ENCODE measurements at regions not wholly inside any gene's neighbourhood (a gene's known extent, or its start where the extent isn't known, plus 50 kb on each side); places are given as distances from the start of the nearest gene placed in this dataset.

DNA sequence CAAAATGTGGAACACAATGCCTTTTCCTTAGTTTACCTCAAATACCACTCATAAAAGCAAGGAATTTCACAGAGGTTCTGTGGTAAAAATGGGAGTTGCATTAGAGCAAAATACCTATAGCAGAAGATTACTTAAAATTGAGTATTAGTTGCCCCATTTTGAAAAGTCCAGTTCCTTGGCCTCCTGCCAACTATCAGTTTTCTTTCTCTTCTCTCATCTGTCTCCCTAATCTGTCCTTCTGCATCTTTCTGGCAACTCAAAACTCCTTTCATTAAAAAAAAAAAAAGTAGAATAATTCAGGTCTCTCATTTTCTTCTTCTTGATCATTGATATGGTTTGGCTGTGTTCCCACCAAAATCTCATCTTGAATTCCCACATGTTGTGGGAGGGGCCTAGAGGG is 127.3 kb downstream of the ATP23 start:
- H3K4me1 ChIP-seq (ENCODE audit: control insufficient read depth in 4 of 4, insufficient read depth in 4 of 4, low read length in 3 of 4), result no peaks in the 10 kb centered on the region

More for the DNA sequence above, 127.3 kb downstream of the ATP23 start:
- DNase-seq (ENCODE audit: low spot score), result no peak
- Histone ChIP-seq H3K9ac (ENCODE audit: low read depth in 1 of 2, low read length in 2 of 2) (no peak overlapping the region), H3K27ac (ENCODE audit: low read depth in 1 of 2, low read length in 2 of 2) (no peak overlapping the region), H3K36me3 (ENCODE audit: control insufficient read depth in 4 of 4, insufficient read depth in 3 of 4, low read depth in 1 of 4, low read length in 3 of 4) (no peaks in the 10 kb centered on the region), H3K4me3 (ENCODE audit: low read depth in 1 of 3, low read length in 3 of 3) (no peak overlapping the region), H3K9me3 (ENCODE audit: control insufficient read depth in 4 of 4, low read length in 3 of 4) (peaks cover 0 to 2% (median 0%) of the 10 kb centered on the region in 4 donors), H3K27me3 (ENCODE audit: control insufficient read depth in 4 of 4, insufficient read depth in 4 of 4, low read length in 3 of 4) (no peaks in the 10 kb centered on the region)
- TF ChIP-seq JUND (IDR thresholded peaks at IDR 0.05) (no peak), HNF4G (IDR thresholded peaks at IDR 0.05) (no peak), NR2F2 (IDR thresholded peaks at IDR 0.05) (no peak), SP1 (IDR thresholded peaks at IDR 0.05) (no peak), CTCF (IDR thresholded peaks at IDR 0.05; ENCODE audit: low read depth, low read length, missing input control) (no peak), YY1 (IDR thresholded peaks at IDR 0.05) (no peak), TAF1 (conservative IDR thresholded peaks at IDR 0.05) (no peak), EGR1 (IDR thresholded peaks at IDR 0.05; ENCODE audit: low read depth in 2 of 2) (no peak), REST (IDR thresholded peaks at IDR 0.05) (no peak), FOXA2 (IDR thresholded peaks at IDR 0.05) (no peak), GABPA (IDR thresholded peaks at IDR 0.05 in 1 of 2, conservative IDR thresholded peaks at IDR 0.05 in 1 of 2) (no peak)
- TF ChIP-seq, protein P1, sequence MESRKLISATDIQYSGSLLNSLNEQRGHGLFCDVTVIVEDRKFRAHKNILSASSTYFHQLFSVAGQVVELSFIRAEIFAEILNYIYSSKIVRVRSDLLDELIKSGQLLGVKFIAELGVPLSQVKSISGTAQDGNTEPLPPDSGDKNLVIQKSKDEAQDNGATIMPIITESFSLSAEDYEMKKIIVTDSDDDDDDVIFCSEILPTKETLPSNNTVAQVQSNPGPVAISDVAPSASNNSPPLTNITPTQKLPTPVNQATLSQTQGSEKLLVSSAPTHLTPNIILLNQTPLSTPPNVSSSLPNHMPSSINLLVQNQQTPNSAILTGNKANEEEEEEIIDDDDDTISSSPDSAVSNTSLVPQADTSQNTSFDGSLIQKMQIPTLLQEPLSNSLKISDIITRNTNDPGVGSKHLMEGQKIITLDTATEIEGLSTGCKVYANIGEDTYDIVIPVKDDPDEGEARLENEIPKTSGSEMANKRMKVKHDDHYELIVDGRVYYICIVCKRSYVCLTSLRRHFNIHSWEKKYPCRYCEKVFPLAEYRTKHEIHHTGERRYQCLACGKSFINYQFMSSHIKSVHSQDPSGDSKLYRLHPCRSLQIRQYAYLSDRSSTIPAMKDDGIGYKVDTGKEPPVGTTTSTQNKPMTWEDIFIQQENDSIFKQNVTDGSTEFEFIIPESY (IDR thresholded peaks at IDR 0.05), result no peak
- TF ChIP-seq, protein P2, sequence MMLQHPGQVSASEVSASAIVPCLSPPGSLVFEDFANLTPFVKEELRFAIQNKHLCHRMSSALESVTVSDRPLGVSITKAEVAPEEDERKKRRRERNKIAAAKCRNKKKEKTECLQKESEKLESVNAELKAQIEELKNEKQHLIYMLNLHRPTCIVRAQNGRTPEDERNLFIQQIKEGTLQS (IDR thresholded peaks at IDR 0.05), result no peak

Data from liver (tissue), 7 donors.